A549 (cell line): ENCODE measurements at regions not wholly inside any gene's neighbourhood (a gene's known extent, or its start where the extent isn't known, plus 50 kb on each side); places are given as distances from the start of the nearest gene placed in this dataset.

Experiments used
- ATAC-seq, 2 experiments: fragments of 200-7000 bp in 1 of 2; fragments of >200 bp in 1 of 2; cut with Nextera tagmentation in 1 of 2; cut with Tn5 transposase in 1 of 2; 3 replicates each; pipeline versions ENCODE4 v1.8.0 to v1.9.1; 2018 to 2020; ENCODE audit warnings: mild to moderate bottlenecking in 1 of 2, moderate library complexity in 1 of 2
- CTCF ChIA-PET: fragments of 300-600 bp; sonication (Branson Sonifier 250); formaldehyde crosslinking; extraction: SDS; loops from one replicate; lab custom pipeline; 2021; ENCODE audit warnings: antibody characterized with exemption, inconsistent platforms; lab: Yijun Ruan, JAX
- POLR2A ChIA-PET: fragments of 350-600 bp; formaldehyde crosslinking; extraction: SDS; loops from one replicate; lab custom pipeline; 2021; ENCODE audit warnings: antibody characterized with exemption, inconsistent platforms; lab: Yijun Ruan, JAX
- DNase-seq, 2 experiments: peaks; one replicate each; pipeline versions ENCODE4 v3.0.0 to v3.0.0-alpha.2; 2011 to 2016; ENCODE audit warnings: low read depth in 1 of 2, low spot score in 1 of 2
- FAIRE-seq: peaks from 2 replicates; lab custom pipeline; 2011; peaks lifted over from hg19 to GRCh38; lab: Jason Lieb, UNC
- H3K27ac ChIP-seq, 2 experiments: fragments of >200 bp; sonication (Bioruptor Twin); formaldehyde crosslinking; 3 replicates each; pipeline ENCODE4 v1.5.1; 2016 to 2017
- H3K4me1 ChIP-seq: fragments of >200 bp; sonication (Bioruptor Twin); formaldehyde crosslinking; 3 replicates; pipeline ENCODE4 v1.6.1; 2016
- H3K4me2 ChIP-seq: fragments of >200 bp; sonication (Bioruptor Twin); formaldehyde crosslinking; 3 replicates; pipeline ENCODE4 v1.6.1; 2016
- H3K4me3 ChIP-seq: fragments of >200 bp; sonication (Bioruptor Twin); formaldehyde crosslinking; 3 replicates; pipeline ENCODE4 v1.5.1; 2016
- H3K9me3 ChIP-seq: fragments of >200 bp; sonication (Bioruptor Twin); formaldehyde crosslinking; 3 replicates; pipeline ENCODE4 v1.6.1; 2016
- ATOH8 ChIP-seq: fragments of 250-450 bp; sonication (Bioruptor Pico); IDR thresholded peaks from 2 replicates; pipeline ENCODE4 v1.5.0; 2020; ENCODE audit warnings: low read depth, mild to moderate bottlenecking, moderate library complexity
- BHLHE40 ChIP-seq: IDR thresholded peaks from 2 replicates; pipeline ENCODE4 v1.6.1; 2012; ENCODE audit warnings: low read depth, low read length, inconsistent platforms
- CBX8 ChIP-seq: fragments of 200-600 bp; sonication (generic); IDR thresholded peaks from 2 replicates; pipeline ENCODE4 v1.6.1; 2016
- CEBPB ChIP-seq, 2 experiments: fragments of >200 bp in 1 of 2; sonication (Bioruptor Twin) in 1 of 2; formaldehyde crosslinking in 1 of 2; IDR thresholded peaks; 2 replicates each; pipeline ENCODE4 v1.6.1; 2012 to 2016
- CHD2 ChIP-seq: fragments of 150-350 bp; IDR thresholded peaks from 2 replicates; pipeline ENCODE4 v1.6.1; 2014; ENCODE audit warnings: low read length; ENCODE audit not compliant: partially characterized antibody
- EHMT2 ChIP-seq: fragments of 200-600 bp; sonication (generic); IDR thresholded peaks from 2 replicates; pipeline ENCODE4 v1.6.1; 2016; ENCODE audit warnings: antibody characterized with exemption, low read depth, mild to moderate bottlenecking, moderate library complexity
- ESRRA ChIP-seq: fragments of 150-350 bp; IDR thresholded peaks from 2 replicates; pipeline ENCODE4 v1.6.1; 2014; ENCODE audit warnings: mild to moderate bottlenecking, low read length, borderline replicate concordance
- FOSB ChIP-seq: fragments of 250-450 bp; sonication (Bioruptor Pico); IDR thresholded peaks from 2 replicates; pipeline ENCODE4 v1.5.0; 2020; ENCODE audit warnings: mild to moderate bottlenecking, moderate library complexity
- FOXS1 ChIP-seq: fragments of 250-450 bp; sonication (Bioruptor Pico); IDR thresholded peaks from 2 replicates; pipeline ENCODE4 v1.5.0; 2020; ENCODE audit warnings: mild to moderate bottlenecking, moderate library complexity
- HOXA7 ChIP-seq: fragments of 250-450 bp; sonication (Bioruptor Pico); IDR thresholded peaks from 2 replicates; pipeline ENCODE4 v1.5.0; 2020; ENCODE audit warnings: mild to moderate bottlenecking, moderate library complexity
- HOXB5 ChIP-seq: fragments of 250-450 bp; sonication (Bioruptor Pico); IDR thresholded peaks from 2 replicates; pipeline ENCODE4 v1.5.0; 2020; ENCODE audit warnings: mild to moderate bottlenecking, moderate library complexity
- JUNB ChIP-seq: fragments of >200 bp; sonication (Bioruptor Twin); formaldehyde crosslinking; IDR thresholded peaks from 2 replicates; pipeline ENCODE4 v1.6.1; 2016
- KDM1A ChIP-seq: fragments of 200-600 bp; sonication (generic); IDR thresholded peaks from 2 replicates; pipeline ENCODE4 v1.6.1; 2016; ENCODE audit warnings: low read depth, mild to moderate bottlenecking
- MAX ChIP-seq: IDR thresholded peaks from 2 replicates; pipeline ENCODE4 v1.6.1; 2012
- MAZ ChIP-seq: fragments of 150-350 bp; IDR thresholded peaks from 2 replicates; pipeline ENCODE4 v1.6.1; 2014; ENCODE audit warnings: antibody characterized with exemption, low read depth, low read length, borderline replicate concordance
- NPAS2 ChIP-seq: fragments of 250-450 bp; sonication (Bioruptor Pico); IDR thresholded peaks from 2 replicates; pipeline ENCODE4 v1.8.0; 2022; ENCODE audit warnings: mild to moderate bottlenecking, moderate library complexity, borderline replicate concordance
- PHF8 ChIP-seq: fragments of 200-600 bp; sonication (generic); IDR thresholded peaks from 2 replicates; pipeline ENCODE4 v1.6.1; 2016; ENCODE audit warnings: low read depth, mild to moderate bottlenecking, antibody characterized with exemption, moderate library complexity, borderline replicate concordance
- RFX5 ChIP-seq: fragments of 450-650 bp; IDR thresholded peaks from 2 replicates; pipeline ENCODE4 v1.7.1; 2014; ENCODE audit warnings: antibody characterized with exemption, mild to moderate bottlenecking, moderate library complexity
- RNF2 ChIP-seq: fragments of 200-600 bp; sonication (generic); IDR thresholded peaks from 2 replicates; pipeline ENCODE4 v1.6.1; 2016; ENCODE audit warnings: low read depth, mild to moderate bottlenecking, antibody characterized with exemption, moderate library complexity, borderline replicate concordance
- TP53 ChIP-seq: fragments of 250-450 bp; sonication (Bioruptor Pico); IDR thresholded peaks from 2 replicates; pipeline ENCODE4 v1.5.0; 2021; ENCODE audit warnings: mild to moderate bottlenecking, moderate library complexity
- ZFP36 ChIP-seq: fragments of 450-650 bp; IDR thresholded peaks from 2 replicates; pipeline ENCODE4 v1.6.1; 2014; ENCODE audit warnings: borderline replicate concordance; ENCODE audit not compliant: partially characterized antibody
- ZSCAN20 ChIP-seq: fragments of 250-450 bp; sonication (Bioruptor Pico); IDR thresholded peaks from 2 replicates; pipeline ENCODE4 v1.8.0; 2022; ENCODE audit warnings: mild to moderate bottlenecking, moderate library complexity
- WGBS: methylation state at CpG from one replicate; pipeline ENCODE4 v1.1.6; 2017; ENCODE audit errors: missing lambda C conversion rate; 5-methylcytosine and 5-hydroxymethylcytosine counted together
- TF ChIP-seq, protein P1 (sequence below): IDR thresholded peaks from 2 replicates; pipeline ENCODE4 v1.6.1; 2012
- TF ChIP-seq, protein P2 (sequence below): fragments of 250-450 bp; sonication (Bioruptor Pico); IDR thresholded peaks from 2 replicates; pipeline ENCODE4 v1.5.0; 2021; ENCODE audit warnings: mild to moderate bottlenecking, moderate library complexity, borderline replicate concordance
- TF ChIP-seq, protein P3 (sequence below): fragments of >200 bp; sonication (Bioruptor Twin); formaldehyde crosslinking; IDR thresholded peaks from 3 replicates; pipeline ENCODE4 v1.6.1; 2016

DNA sequence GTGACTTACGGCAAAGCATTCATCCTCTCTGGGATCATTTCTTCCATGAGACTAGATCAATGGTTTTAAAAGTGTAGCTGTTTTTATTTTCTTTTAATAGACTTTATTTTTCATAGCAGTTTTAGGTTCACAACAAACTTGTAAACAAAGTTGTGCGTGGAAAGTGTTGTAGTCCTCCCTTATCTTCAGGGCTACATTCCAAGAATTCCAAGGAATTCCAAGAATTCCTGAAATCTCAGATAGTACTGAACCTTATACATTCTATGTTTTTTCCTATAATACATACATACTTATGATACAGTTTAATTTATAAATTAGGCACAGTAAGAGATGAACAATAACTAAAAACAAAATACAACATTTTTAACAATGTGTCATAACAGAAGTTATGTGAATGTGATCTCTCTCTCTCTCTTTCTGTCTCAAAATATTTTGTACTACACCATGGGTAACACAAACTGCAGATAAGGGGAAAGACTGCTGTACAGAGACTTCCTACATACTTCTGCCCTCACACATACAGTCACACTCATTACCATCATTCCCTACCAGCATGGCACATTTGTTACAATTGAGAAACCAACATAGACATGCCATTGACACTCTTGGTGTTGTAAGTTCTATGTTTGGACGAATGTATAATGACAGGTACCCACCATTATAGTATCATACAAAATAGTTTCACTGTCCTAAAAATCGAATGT is 1933.2 kb upstream of the WWC1 start:
- no peak overlapping the region for H3K4me3 ChIP-seq

DNA sequence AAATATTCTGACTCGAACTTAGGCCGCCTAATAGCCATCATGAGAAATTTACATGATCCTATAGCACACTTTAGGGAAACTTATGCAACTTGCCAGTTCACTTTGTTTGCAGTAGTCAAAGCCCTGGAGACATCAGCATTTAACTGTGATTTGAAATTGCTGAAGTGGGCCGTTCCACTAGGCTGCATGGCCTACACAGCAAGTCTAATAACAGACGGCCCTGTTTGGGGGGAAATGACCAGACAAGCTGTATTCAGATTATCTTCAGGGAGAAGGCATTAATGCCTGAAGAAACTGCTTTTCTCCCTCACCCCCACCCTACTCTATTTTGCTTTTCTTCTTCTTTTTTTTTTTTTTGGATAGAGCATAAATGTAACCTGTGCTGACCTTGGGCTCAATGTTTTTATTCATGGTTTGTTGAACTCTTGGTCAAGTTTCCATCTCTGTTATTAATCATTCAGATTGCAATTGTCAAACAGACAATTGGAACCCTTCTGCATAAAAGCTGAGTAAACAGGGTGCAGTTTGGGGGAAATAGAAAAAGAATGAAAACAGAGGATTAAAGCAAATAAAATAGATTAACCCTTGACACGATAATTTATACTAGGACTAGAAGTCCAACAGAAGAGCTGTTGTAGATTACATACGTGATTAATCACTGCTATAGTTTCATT is 1928.2 kb upstream of the WWC1 start:
- DNase-seq (no peak), FAIRE-seq (no peak), ATAC-seq (no peak)
- ChIA-PET CTCF (interaction anchor here (0.6 kb wide), 1 partner anchor 226 kb away, joined by 3 read pairs; no protein-coding TSS in a partner anchor), POLR2A (no interaction called here)
- Histone ChIP-seq H3K9me3 (no peaks in the 10 kb centered on the region), H3K27ac (no peak overlapping the region), H3K4me2 (no peak overlapping the region), H3K4me1 (no peaks in the 10 kb centered on the region), H3K4me3 (no peak overlapping the region)
- 13% methylated on average over 6 of the region's 6 CpGs for WGBS
- no peak for TF ChIP-seq RNF2
- TF ChIP-seq, protein P1, sequence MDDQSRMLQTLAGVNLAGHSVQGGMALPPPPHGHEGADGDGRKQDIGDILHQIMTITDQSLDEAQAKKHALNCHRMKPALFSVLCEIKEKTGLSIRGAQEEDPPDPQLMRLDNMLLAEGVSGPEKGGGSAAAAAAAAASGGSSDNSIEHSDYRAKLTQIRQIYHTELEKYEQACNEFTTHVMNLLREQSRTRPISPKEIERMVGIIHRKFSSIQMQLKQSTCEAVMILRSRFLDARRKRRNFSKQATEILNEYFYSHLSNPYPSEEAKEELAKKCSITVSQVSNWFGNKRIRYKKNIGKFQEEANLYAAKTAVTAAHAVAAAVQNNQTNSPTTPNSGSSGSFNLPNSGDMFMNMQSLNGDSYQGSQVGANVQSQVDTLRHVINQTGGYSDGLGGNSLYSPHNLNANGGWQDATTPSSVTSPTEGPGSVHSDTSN = no peak
- TF ChIP-seq CEBPB (IDR thresholded peaks at IDR 0.05) = no peak
- no peak for TF ChIP-seq FOXS1 (CRISPR knock-in tag)
- no peak for TF ChIP-seq HOXB5 (CRISPR knock-in tag)
- TF ChIP-seq KDM1A = no peak
- TF ChIP-seq MAZ = no peak
- no peak for TF ChIP-seq NPAS2 (CRISPR knock-in tag)

More for the DNA sequence above, 1933.2 kb upstream of the WWC1 start:
- DNase-seq (no peak), ATAC-seq (no peak), FAIRE-seq (no peak)
- ChIA-PET CTCF (no interaction called here), POLR2A (no interaction called here)
- WGBS = 22% methylated on average over 4 of the region's 4 CpGs
- TF ChIP-seq CHD2 = no peak
- no peak for TF ChIP-seq ATOH8 (CRISPR knock-in tag)
- TF ChIP-seq, protein P2, sequence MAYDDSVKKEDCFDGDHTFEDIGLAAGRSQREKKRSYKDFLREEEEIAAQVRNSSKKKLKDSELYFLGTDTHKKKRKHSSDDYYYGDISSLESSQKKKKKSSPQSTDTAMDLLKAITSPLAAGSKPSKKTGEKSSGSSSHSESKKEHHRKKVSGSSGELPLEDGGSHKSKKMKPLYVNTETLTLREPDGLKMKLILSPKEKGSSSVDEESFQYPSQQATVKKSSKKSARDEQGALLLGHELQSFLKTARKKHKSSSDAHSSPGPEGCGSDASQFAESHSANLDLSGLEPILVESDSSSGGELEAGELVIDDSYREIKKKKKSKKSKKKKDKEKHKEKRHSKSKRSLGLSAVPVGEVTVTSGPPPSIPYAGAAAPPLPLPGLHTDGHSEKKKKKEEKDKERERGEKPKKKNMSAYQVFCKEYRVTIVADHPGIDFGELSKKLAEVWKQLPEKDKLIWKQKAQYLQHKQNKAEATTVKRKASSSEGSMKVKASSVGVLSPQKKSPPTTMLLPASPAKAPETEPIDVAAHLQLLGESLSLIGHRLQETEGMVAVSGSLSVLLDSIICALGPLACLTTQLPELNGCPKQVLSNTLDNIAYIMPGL (CRISPR knock-in tag) = no peak
- TF ChIP-seq PHF8 = no peak
- no peak for TF ChIP-seq HOXA7 (CRISPR knock-in tag)
- TF ChIP-seq RFX5 = no peak
- no peak for TF ChIP-seq CBX8
- TF ChIP-seq ESRRA = no peak
- no peak for TF ChIP-seq EHMT2
- TF ChIP-seq FOSB = no peak
- no peak for TF ChIP-seq MAX
- TF ChIP-seq ZSCAN20 (CRISPR knock-in tag) = no peak
- no peak for TF ChIP-seq TP53 (CRISPR knock-in tag)
- no peak for TF ChIP-seq JUNB
- TF ChIP-seq, protein P3, sequence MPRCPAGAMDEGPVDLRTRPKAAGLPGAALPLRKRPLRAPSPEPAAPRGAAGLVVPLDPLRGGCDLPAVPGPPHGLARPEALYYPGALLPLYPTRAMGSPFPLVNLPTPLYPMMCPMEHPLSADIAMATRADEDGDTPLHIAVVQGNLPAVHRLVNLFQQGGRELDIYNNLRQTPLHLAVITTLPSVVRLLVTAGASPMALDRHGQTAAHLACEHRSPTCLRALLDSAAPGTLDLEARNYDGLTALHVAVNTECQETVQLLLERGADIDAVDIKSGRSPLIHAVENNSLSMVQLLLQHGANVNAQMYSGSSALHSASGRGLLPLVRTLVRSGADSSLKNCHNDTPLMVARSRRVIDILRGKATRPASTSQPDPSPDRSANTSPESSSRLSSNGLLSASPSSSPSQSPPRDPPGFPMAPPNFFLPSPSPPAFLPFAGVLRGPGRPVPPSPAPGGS = no peak
- TF ChIP-seq BHLHE40 = no peak
- TF ChIP-seq ZFP36 = no peak
- H3K9me3 ChIP-seq = no peaks in the 10 kb centered on the region
- H3K4me2 ChIP-seq = no peak overlapping the region
- no peak overlapping the region for H3K27ac ChIP-seq
- H3K4me1 ChIP-seq = no peaks in the 10 kb centered on the region
